Esophagus muscularis mucosa (tissue), 4 donors: ENCODE measurements at regions not wholly inside any gene's neighbourhood (a gene's known extent, or its start where the extent isn't known, plus 50 kb on each side); places are given as distances from the start of the nearest gene placed in this dataset.

Experiments
- CTCF ChIP-seq, 3 experiments: fragments of 200-600 bp in 2 of 3; fragments of 450-650 bp in 1 of 3; sonication (generic) in 2 of 3; IDR thresholded peaks; one replicate each; pipeline ENCODE4 v1.5.1; 2017 to 2019; ENCODE audit warnings: antibody characterized with exemption in 3 of 3, mild to moderate bottlenecking in 2 of 3, moderate library complexity in 1 of 3
- EP300 ChIP-seq: sonication (generic); formaldehyde crosslinking; IDR thresholded peaks from one replicate; pipeline ENCODE4 v1.6.1; 2017; ENCODE audit warnings: antibody characterized with exemption
- POLR2A ChIP-seq: fragments of 450-650 bp; IDR thresholded peaks from one replicate; pipeline ENCODE4 v1.6.1; 2017; ENCODE audit warnings: antibody characterized with exemption, moderate library complexity, mild to moderate bottlenecking, low read depth

- TF ChIP-seq CTCF (IDR thresholded peaks at IDR 0.05) = no peak
- TF ChIP-seq EP300 = no peak
- no peak for TF ChIP-seq POLR2A
Measured at GRCh38 chr10:57706016-57706415, 561.7 kb downstream of the IPMK start.
